ENCODE measurements at regions not wholly inside any gene's neighbourhood (a gene's known extent, or its start where the extent isn't known, plus 50 kb on each side); places are given as distances from the start of the nearest gene placed in this dataset.

DNA sequence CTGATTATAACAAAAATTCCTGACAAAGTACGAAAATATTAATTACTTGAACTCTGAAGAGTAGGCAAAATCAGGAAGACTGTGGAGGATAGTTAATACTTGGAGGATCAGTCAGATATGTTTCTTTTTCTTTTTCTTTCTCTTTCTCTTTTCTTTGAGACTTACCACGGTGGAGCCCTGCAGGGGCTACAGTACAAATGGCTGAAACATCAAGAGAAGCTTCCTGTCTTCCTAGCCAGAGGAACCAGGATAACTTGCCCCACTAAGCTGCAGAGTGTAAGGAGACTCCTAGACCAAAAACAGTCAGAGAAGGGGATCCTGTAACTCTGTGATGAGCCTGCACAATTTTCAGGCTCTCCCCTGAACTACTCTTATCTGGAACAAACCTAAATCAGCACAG lies 324.6 kb upstream of the TYRP1 start:
- Histone ChIP-seq H3K4me2 (replicated peaks; ENCODE audit: low read depth, low read length, poor library complexity, severe bottlenecking) (no peak overlapping the region), H3K27me3 (replicated peaks in 1 of 4; ENCODE audit: control extremely low read depth in 1 of 4, control insufficient read depth in 3 of 4, insufficient read depth in 4 of 4, low read length in 3 of 4) (no peaks in the 10 kb centered on the region), H3K79me2 (ENCODE audit: control insufficient read depth, insufficient read depth, low read length) (no peaks in the 10 kb centered on the region), H3K4me1 (ENCODE audit: control insufficient read depth in 2 of 2, insufficient read depth in 2 of 2, low read length in 2 of 2) (no peaks in the 10 kb centered on the region), H3K27ac (ENCODE audit: low read length in 2 of 2) (no peak overlapping the region), H3K9me3 (ENCODE audit: control extremely low read depth in 1 of 3, control insufficient read depth in 2 of 3, insufficient read depth in 1 of 3, low read length in 2 of 3) (no peaks in the 10 kb centered on the region), H2AFZ (ENCODE audit: insufficient read depth, low read depth, low read length, poor library complexity, severe bottlenecking) (no peak overlapping the region), H4K20me1 (ENCODE audit: control insufficient read depth, insufficient read depth, low read length, poor library complexity, severe bottlenecking) (no peaks in the 10 kb centered on the region), H3K36me3 (replicated peaks in 1 of 2; ENCODE audit: control extremely low read depth in 1 of 2, control insufficient read depth in 1 of 2, extremely low read depth in 1 of 2, insufficient read depth in 2 of 2, low read length in 1 of 2) (no peaks in the 10 kb centered on the region), H3K9ac (ENCODE audit: low read length) (no peak overlapping the region), H3K4me3 (ENCODE audit: control extremely low read depth in 1 of 5, extremely low read depth in 1 of 5, insufficient read depth in 1 of 5, low read depth in 2 of 5, low read length in 4 of 5) (no peak overlapping the region)
- ATAC-seq (ENCODE audit: low read depth) (no peak), DNase-seq (no peak)
- 25% methylated on average over 1 of the region's 2 CpGs for WGBS (ENCODE audit: insufficient coverage)
- peaks cover 2% of the 10 kb centered on the region for H3K9me3 Mint-ChIP-seq (ENCODE audit: insufficient read depth)
- TF ChIP-seq EZH2 (IDR thresholded peaks at IDR 0.05; ENCODE audit: borderline replicate concordance, insufficient read depth, low read depth, low read length, poor library complexity, severe bottlenecking) (no peak), CTCF (IDR thresholded peaks at IDR 0.05) (no peak)
- H3K27me3 Mint-ChIP-seq, result no peaks in the 10 kb centered on the region
- POLR2A ChIA-PET, result no interaction called here
- H3K4me3 Mint-ChIP-seq, result no peak overlapping the region
- H3K27ac Mint-ChIP-seq, result no peak overlapping the region
- CTCF ChIA-PET, result no interaction called here
- no peaks in the 10 kb centered on the region for H3K4me1 Mint-ChIP-seq
- intact Hi-C loops (cut with micrococcal nuclease), result no loop called here

DNA sequence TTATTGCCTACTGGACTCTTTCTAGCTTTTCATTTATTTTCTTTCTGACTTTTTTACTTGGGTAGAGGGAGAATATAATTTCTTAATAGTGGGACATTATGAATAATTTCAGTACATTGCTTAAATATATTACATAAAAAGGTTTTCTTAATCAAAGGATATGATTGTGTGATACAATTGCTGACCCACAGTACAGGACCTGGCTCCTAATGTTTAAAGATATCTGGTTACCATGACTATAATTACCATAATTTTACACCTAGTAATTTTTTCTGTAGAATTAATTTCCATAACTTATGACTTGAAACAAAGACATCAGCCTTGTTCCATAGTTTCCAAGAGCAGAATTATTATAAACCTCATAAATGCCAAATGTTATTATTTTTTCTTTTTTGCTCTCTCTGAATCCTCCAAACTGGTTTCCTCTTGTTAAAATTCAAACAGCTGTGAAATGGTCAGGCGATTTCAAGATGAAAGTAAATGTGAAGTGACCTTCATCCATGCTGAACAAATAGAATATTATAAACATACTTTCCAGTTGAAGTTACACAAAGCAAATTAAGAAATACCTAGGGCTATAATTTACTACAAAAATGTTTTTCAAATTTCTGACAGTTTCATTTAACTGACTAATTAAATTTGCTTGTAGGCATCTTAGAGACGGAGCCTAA lies 301.2 kb upstream of the TYRP1 start:
- ATAC-seq (ENCODE audit: low read depth) (no peak), DNase-seq (no peak)
- WGBS (ENCODE audit: insufficient coverage), result no CpG with 5 or more reads among the region's 2 CpGs
- H3K4me2 ChIP-seq (replicated peaks; ENCODE audit: low read depth, low read length, poor library complexity, severe bottlenecking), result no peak overlapping the region
- ChIA-PET CTCF (no interaction called here), POLR2A (no interaction called here)
- no peaks in the 10 kb centered on the region for H3K27me3 ChIP-seq (replicated peaks in 1 of 4; ENCODE audit: control extremely low read depth in 1 of 4, control insufficient read depth in 3 of 4, insufficient read depth in 4 of 4, low read length in 3 of 4)
- intact Hi-C loops (cut with micrococcal nuclease), result no loop called here
- H4K20me1 ChIP-seq (ENCODE audit: control insufficient read depth, insufficient read depth, low read length, poor library complexity, severe bottlenecking), result no peaks in the 10 kb centered on the region
- H3K4me1 ChIP-seq (ENCODE audit: control insufficient read depth in 2 of 2, insufficient read depth in 2 of 2, low read length in 2 of 2), result no peaks in the 10 kb centered on the region
- no peak overlapping the region for H3K4me3 Mint-ChIP-seq
- H3K27ac ChIP-seq (ENCODE audit: low read length in 2 of 2), result no peak overlapping the region
- peaks cover 4% of the 10 kb centered on the region for H3K9me3 Mint-ChIP-seq (ENCODE audit: insufficient read depth)
- H3K27me3 Mint-ChIP-seq, result no peaks in the 10 kb centered on the region
- H3K27ac Mint-ChIP-seq, result no peak overlapping the region
- no peaks in the 10 kb centered on the region for H3K4me1 Mint-ChIP-seq
- no peak overlapping the region for H2AFZ ChIP-seq (ENCODE audit: insufficient read depth, low read depth, low read length, poor library complexity, severe bottlenecking)
- no peak overlapping the region for H3K4me3 ChIP-seq (ENCODE audit: control extremely low read depth in 1 of 5, extremely low read depth in 1 of 5, insufficient read depth in 1 of 5, low read depth in 2 of 5, low read length in 4 of 5)
- TF ChIP-seq EZH2 (IDR thresholded peaks at IDR 0.05; ENCODE audit: borderline replicate concordance, insufficient read depth, low read depth, low read length, poor library complexity, severe bottlenecking), result no peak
- TF ChIP-seq CTCF (IDR thresholded peaks at IDR 0.05), result no peak
- no peaks in the 10 kb centered on the region for H3K79me2 ChIP-seq (ENCODE audit: control insufficient read depth, insufficient read depth, low read length)
- H3K36me3 ChIP-seq (replicated peaks in 1 of 2; ENCODE audit: control extremely low read depth in 1 of 2, control insufficient read depth in 1 of 2, extremely low read depth in 1 of 2, insufficient read depth in 2 of 2, low read length in 1 of 2), result no peaks in the 10 kb centered on the region
- H3K9ac ChIP-seq (ENCODE audit: low read length), result no peak overlapping the region
- no peaks in the 10 kb centered on the region for H3K9me3 ChIP-seq (ENCODE audit: control extremely low read depth in 1 of 3, control insufficient read depth in 2 of 3, insufficient read depth in 1 of 3, low read length in 2 of 3)

Data from B cell (primary cell).